Skin epidermis (tissue), 12 donors: ENCODE measurements at regions not wholly inside any gene's neighbourhood (a gene's known extent, or its start where the extent isn't known, plus 50 kb on each side); places are given as distances from the start of the nearest gene placed in this dataset.

Experiments used
- H3K27ac ChIP-seq, 21 experiments: fragments of 200-600 bp; sonication (generic) in 11 of 21; one replicate each; pipeline ENCODE4 v1.5.0; 2020; ENCODE audit warnings: mild to moderate bottlenecking in 3 of 21, inconsistent platforms in 2 of 21, moderate library complexity in 2 of 21
- H3K4me3 ChIP-seq, 7 experiments: fragments of 200-600 bp; sonication (generic) in 2 of 7; one replicate each; pipeline ENCODE4 v1.5.0; 2020; ENCODE audit warnings: inconsistent platforms in 2 of 7, mild to moderate bottlenecking in 2 of 7, moderate library complexity in 1 of 7

DNA sequence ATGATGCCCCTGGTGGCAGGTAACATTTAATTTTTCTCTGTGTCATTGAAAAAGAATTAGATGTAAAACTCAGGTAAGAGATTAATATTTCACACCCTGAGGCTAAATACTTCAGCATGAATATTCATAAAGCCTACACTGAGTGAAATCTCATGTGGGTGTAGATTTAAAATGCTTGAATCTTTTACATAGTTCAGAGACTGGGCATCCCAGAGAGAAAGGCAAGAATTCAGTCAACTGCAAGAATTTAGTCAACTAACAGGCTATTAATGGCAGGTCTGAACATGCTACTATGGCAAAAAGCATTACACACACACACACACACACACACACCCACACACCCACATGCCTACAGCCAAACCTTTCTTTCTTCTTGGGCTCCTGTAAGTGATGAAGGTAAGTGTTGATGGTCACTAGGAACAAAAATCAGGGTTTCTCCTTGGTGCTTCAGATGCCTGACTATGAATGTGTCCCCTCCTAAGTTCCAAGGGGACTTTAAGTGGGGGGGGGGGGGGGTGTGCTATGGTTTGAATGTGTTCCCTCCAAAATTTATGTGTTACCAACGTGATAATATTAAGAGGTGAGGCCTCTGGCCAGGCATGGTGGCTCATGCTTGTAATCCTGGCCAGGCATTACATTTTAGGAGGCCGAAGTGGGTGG is 63.7 kb upstream of the PSMD7 start:
- H3K4me3 ChIP-seq = no peak overlapping the region
- no peak overlapping the region for H3K27ac ChIP-seq

- Histone ChIP-seq H3K27ac (no peak overlapping the region), H3K4me3 (no peak overlapping the region)
Observed at GRCh38 chr16:74230126-74230525, 66.5 kb upstream of the PSMD7 start.

- Histone ChIP-seq H3K4me3 (no peak overlapping the region), H3K27ac (no peak overlapping the region)
Observed at GRCh38 chr16:74226338-74226954, 70.2 kb upstream of the PSMD7 start.

DNA sequence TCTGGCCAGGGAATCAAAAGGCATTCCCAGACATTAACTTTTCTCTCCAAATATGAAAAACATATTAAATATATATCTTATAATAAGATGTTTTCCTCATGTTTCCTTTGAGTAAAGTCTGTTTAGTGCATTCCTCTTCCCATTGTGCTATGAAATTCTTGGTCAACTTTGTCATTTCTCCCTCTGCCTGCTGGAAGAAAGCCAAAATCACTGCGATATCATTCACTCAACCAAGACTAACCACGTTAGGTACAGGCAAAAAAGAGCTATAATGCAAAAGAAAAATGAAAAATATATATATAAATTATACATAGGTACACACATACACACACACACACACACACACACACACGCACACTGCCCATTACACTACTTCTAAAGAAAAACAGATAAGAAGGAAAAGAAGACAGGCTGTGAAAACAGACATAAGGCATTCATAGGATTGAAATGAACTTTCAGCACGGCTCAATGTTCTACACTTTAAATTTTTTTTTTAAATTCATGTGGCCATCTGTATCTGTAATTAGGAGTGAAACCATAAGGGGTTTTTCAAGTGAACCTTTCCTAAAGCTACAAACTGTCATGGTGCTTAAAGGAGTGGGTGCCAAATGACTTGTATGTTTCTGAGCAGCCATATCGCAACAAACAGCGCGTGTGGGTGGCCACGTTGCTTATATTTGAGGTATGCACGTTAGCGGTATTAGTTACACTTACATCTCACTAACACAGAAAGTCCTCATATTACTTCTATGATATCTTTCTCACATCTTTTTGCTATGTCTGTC is 71.6 kb upstream of the PSMD7 start:
- H3K27ac ChIP-seq = no peak overlapping the region
- no peak overlapping the region for H3K4me3 ChIP-seq

DNA sequence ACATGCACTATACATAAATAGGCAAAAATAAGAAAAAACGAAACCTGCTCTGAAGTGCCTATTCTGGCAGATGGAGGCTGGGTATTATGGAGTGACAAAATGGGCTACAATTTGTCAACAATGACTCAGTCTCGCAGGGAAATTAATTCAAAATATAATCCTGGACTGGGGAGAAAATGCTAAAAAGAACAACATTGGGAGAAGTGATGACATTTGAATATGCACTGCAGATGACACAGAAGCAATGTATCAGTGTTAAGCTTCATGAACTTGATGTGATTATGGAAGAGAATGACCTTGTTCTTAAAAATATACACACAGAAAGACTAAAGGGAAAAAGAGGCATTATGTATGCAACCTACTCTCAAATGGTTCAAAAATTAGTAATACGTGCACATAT is 74.8 kb upstream of the PSMD7 start:
- Histone ChIP-seq H3K27ac (no peak overlapping the region), H3K4me3 (no peak overlapping the region)

- H3K27ac ChIP-seq = no peak overlapping the region
- no peak overlapping the region for H3K4me3 ChIP-seq
Observed at GRCh38 chr16:74219706-74220105, 76.9 kb upstream of the PSMD7 start.

- no peak overlapping the region for H3K27ac ChIP-seq
- H3K4me3 ChIP-seq = no peak overlapping the region
Observed at GRCh38 chr16:74218871-74219270, 77.7 kb upstream of the PSMD7 start.

DNA sequence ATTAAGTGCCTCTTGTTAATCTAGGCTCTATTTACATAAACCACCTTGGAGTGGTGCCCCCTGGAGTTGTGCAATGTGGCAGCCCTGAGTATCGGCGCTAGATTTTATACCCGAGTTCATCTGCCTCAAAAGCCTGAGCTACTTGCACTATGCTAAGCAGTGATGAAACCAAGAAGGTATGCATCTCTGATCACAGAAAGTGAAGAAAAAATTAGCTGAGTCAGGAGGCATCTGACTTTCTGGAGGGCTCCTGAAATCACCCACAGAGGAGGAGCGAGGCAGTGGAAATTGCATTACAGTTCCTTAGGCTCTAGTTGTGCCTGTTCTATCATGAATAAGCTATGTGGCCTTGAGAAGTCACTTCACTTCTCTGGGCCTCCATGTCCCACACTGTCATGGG is 80.3 kb upstream of the PSMD7 start:
- Histone ChIP-seq H3K27ac (no peak overlapping the region), H3K4me3 (no peak overlapping the region)

DNA sequence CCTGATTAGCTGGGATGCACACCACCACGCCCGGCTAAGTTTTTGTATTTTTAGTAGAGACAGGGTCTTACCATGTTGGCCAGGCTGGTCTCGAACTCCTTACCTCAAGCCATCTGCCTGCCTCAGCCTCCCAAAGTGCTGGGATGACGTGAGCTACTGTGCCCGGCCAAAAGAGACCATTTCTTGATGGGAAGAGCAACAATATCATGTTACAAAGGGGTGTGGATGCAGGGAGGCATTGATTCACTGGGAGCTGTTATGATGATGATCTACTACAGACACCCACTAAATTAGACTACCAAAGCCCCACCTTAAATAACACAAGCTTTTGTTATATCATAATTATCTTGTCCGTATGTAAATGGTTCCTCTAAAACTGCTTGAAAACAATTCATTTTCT is 81.4 kb upstream of the PSMD7 start:
- Histone ChIP-seq H3K27ac (no peak overlapping the region), H3K4me3 (no peak overlapping the region)

- Histone ChIP-seq H3K27ac (no peak overlapping the region), H3K4me3 (no peak overlapping the region)
Observed at GRCh38 chr16:74213372-74213771, 83.2 kb upstream of the PSMD7 start.

DNA sequence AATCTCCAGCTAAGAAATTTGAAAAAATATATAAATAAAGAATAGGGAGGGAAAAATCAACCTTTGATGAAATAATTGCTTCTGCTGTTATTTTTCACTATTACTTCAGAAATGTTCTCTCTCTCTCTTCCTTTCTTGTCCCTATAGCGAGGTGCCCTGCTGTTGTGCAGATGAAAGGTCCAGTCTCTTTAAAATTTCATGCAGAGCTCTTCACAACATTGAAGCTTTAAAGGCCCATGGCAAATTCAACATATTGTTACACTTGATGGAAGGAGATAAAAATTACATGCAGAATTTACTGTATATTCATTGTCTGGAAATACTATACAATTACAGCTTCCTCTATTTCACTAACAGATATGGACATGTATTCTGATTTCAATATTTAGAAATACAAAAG is 86.4 kb upstream of the PSMD7 start:
- H3K27ac ChIP-seq = no peak overlapping the region
- no peak overlapping the region for H3K4me3 ChIP-seq

DNA sequence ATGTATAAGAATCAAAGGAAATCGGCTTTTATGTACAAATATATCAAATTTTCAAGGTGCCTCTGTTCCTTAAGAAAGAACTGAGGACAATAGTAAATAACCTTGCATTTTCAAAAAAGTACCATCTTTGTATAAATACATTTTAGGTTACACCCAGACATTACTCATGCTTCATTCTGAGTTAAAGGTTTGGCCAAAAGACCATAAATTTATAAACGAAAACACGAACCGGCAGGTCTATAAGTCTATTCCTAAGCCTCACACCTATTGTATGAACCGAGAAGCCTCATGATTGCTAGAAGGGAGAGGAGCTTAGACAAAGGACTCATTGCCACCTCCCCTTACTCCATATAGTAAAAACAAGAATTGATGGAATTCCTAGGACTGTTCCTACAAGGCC is 94.6 kb upstream of the PSMD7 start:
- no peak overlapping the region for H3K4me3 ChIP-seq

GRCh38 chr16:74201576-74201975 is 95.0 kb upstream of the PSMD7 start:
- Histone ChIP-seq H3K4me3 (no peak overlapping the region), H3K27ac (peak overlapping the region in 1 of 21 experiments; percentile 71)

More for the DNA sequence above, 94.6 kb upstream of the PSMD7 start:
- no peak overlapping the region for H3K27ac ChIP-seq

- Histone ChIP-seq H3K4me3 (no peak overlapping the region), H3K27ac (peak overlapping the region in 5 of 21 experiments; percentile 4 to 71 (median 25))
Observed at GRCh38 chr16:74200921-74201320, 95.7 kb upstream of the PSMD7 start.

GRCh38 chr16:74199842-74200124 is 96.8 kb upstream of the PSMD7 start:
- no peak overlapping the region for H3K27ac ChIP-seq
- no peak overlapping the region for H3K4me3 ChIP-seq

GRCh38 chr16:74199066-74199841 is 97.4 kb upstream of the PSMD7 start:
- no peak overlapping the region for H3K4me3 ChIP-seq
- no peak overlapping the region for H3K27ac ChIP-seq

DNA sequence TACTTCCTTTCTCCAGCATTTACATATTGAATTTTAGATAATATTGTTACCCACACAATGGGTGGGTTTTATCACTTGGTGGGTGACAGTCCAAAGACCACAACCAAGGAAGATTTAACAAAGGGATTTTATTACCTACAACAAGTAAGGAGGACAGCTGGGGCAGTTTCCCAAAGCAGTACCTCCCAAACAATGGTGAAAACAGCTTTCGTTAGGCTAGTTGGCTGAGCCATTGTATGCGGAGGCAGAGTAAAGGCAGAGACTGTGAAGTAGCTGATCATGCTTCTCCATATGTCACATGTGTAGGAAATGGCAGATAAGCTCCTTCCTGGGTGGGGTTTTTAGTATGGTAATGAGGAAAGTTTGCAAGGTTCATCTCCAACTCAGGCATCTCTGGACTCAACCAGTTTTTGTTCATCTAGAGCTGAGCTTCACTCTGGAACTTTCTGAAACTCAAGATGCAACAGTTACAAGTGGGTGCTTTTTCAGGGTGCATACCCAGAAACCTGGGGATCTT is 104.3 kb upstream of the PSMD7 start:
- Histone ChIP-seq H3K27ac (no peak overlapping the region), H3K4me3 (no peak overlapping the region)

DNA sequence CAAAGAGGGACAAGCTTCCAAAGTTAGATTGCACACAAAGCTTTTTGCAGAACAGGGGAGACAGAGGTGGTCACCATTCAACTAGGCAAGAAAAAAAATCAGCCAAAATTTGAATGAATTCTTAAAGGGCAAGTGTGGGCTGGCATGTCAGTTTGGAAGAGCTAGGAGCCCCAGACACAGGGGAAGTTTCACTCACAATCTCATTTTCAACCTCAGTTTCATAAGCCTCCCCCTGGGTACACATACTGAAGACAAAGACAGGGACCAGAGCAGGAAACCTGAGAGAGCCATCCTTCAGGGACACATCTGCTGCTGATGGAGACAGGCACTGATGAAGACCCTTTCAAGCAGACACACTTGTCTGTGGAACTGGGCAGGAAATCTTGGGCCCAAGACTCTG is 106.3 kb upstream of the PSMD7 start:
- no peak overlapping the region for H3K27ac ChIP-seq
- no peak overlapping the region for H3K4me3 ChIP-seq

DNA sequence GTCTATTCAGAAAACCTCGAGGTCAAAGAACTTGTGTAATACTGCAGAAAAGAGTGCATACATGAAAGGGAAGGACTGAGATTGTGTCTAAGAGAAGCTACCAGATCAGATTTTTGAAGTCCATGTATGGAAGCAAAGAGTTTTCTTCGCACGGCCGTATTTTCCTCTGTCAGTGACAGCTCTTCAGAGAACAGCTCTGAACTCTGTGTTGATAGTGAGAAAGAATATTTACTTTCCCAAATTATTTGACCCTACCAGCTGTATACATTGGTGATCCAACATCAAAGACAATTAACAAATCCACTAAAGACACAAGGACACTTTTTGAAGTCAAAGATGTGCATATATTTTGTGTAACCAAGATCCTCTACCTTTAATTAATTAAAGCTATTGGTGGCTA is 107.8 kb upstream of the PSMD7 start:
- H3K4me3 ChIP-seq = no peak overlapping the region
- no peak overlapping the region for H3K27ac ChIP-seq

GRCh38 chr16:74186561-74186971 is 110.0 kb upstream of the PSMD7 start:
- Histone ChIP-seq H3K27ac (peak overlapping the region in 3 of 21 experiments; percentile 3 to 45 (median 18)), H3K4me3 (no peak overlapping the region)
